Heart left ventricle (tissue), 16 donors: ENCODE measurements at regions not wholly inside any gene's neighbourhood (a gene's known extent, or its start where the extent isn't known, plus 50 kb on each side); places are given as distances from the start of the nearest gene placed in this dataset.

Experiments used
- ATAC-seq, 4 donors: fragments of 200-7000 bp; cut with Tn5 transposase; one replicate each; pipeline ENCODE4 v1.9.1; 2020 to 2022; ENCODE audit warnings: moderate library complexity in 4 of 4, mild to moderate bottlenecking in 3 of 4, moderate number of reproducible peaks in 1 of 4
- DNase-seq, 5 donors: peaks; one replicate each; pipeline ENCODE4 v3.0.0-alpha.2; 2020
- H3K27ac ChIP-seq, 12 donors: fragments of 200-600 bp; sonication (generic) in 4 of 12; one replicate each; pipeline versions ENCODE4 v1.5.0 to v1.8.0; 2016 to 2022; ENCODE audit warnings: mild to moderate bottlenecking in 2 of 12
- H3K27me3 ChIP-seq, 9 donors: fragments of 200-600 bp; sonication (generic) in 2 of 9; one replicate each; pipeline versions ENCODE4 v1.5.1 to v1.8.0; 2016 to 2022; ENCODE audit warnings: mild to moderate bottlenecking in 3 of 9
- H3K36me3 ChIP-seq, 9 donors: fragments of 200-600 bp; sonication (generic) in 2 of 9; one replicate each; pipeline versions ENCODE4 v1.5.0 to v1.8.0; 2018 to 2022; ENCODE audit warnings: mild to moderate bottlenecking in 2 of 9
- H3K4me1 ChIP-seq, 12 donors: fragments of 200-600 bp; sonication (generic) in 4 of 12; one replicate each; pipeline versions ENCODE4 v1.5.0 to v1.8.0; 2016 to 2022; ENCODE audit warnings: mild to moderate bottlenecking in 3 of 12
- H3K4me3 ChIP-seq, 12 donors: fragments of 200-600 bp; sonication (generic) in 4 of 12; one replicate each; pipeline versions ENCODE4 v1.5.0 to v1.8.0; 2017 to 2022; ENCODE audit warnings: mild to moderate bottlenecking in 9 of 12, moderate library complexity in 4 of 12
- H3K9me3 ChIP-seq, 12 donors: fragments of 200-600 bp; sonication (generic) in 4 of 12; one replicate each; pipeline versions ENCODE4 v1.5.0 to v1.8.0; 2016 to 2022; ENCODE audit warnings: mild to moderate bottlenecking in 1 of 12
- POLR2A ChIP-seq, 2 donors: fragments of 450-650 bp; IDR thresholded peaks; one replicate each; pipeline ENCODE4 v1.6.1; 2017; ENCODE audit warnings: antibody characterized with exemption in 2 of 2, mild to moderate bottlenecking in 2 of 2, moderate library complexity in 2 of 2
- WGBS, 4 donors: extraction: QIAGEN DNeasy Blood & Tissue Kit in 2 of 4; methylation state at CpG; one replicate each; pipeline versions ENCODE4 v1.1.5 to v1.1.7; 2013 to 2018; 5-methylcytosine and 5-hydroxymethylcytosine counted together
- intact Hi-C, 10 donors: fragments of 100-400 bp; cut with DNase I; formaldehyde crosslinking; loops; one replicate each; pipeline versions ENCODE4 v1.11.1 to v1.14.2; 2022
- TF ChIP-seq, protein P1 (sequence below), 12 donors: fragments of 200-600 bp; sonication (generic) in 4 of 12; IDR thresholded peaks; one replicate each; pipeline versions ENCODE4 v1.5.0 to v1.8.0; 2018 to 2022; ENCODE audit warnings: antibody characterized with exemption in 12 of 12, mild to moderate bottlenecking in 5 of 12
- donor health status: ischemic (EF 13 %, LVEDD 7.1; RV severe dilation, severe dysfunction).
- donor health status: healthy with polysubstance abuse.
- donor health status: DM: no; HTN: yes; CAD: no.
- donor health status: DM: no; HTN: no; CAD: no.
- donor health status: ischemic (EF 25% LVEDD 6.9; RV normal size, moderate dysfunction).
- donor health status: ischemic (EF 25% LVEDD 5.7; RV mildly dilated, moderate dysfunction).
- donor health status: healthy.
- donor health status: DM: yes; HTN: yes; CAD: no.
- donor health status: ischemic (EF 35%, LVEDD 5.7; RV mildly dilated, moderate dysfunction).
- donor health status: nonischemic (EF 11% LVEDD 7.7; RV severe dilation, severe dysfunction).
- donor health status: DM: yes; HTN: yes; CAD: no.
- donor health status: PGD.
- donor health status: ischemic (EF 29% LVEDD 5.4; RV normal size, mild dysfunction).
- donor health status: nonischemic (EF 23%, LVEDD 6.1; RV moderate dilation, normal function).

DNA sequence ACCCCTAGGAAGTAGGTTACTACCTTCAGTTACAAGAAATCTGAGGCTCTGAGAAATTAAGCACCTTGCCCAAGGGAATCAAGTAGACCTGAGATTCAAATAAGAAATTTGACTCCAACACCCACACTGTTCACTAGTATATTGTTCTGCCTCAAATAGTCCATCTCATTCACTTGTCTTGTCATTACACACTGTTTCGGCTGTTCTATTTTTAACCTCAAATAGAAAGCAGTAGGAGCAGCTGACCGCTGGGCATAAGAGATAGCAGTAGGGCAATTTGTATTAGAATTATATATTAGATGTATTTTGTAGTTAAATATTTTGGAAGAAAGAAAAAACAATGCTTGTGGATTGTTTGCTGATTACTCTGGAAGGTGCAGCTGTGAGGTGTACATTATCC, 185.1 kb downstream of the INHBA start:
- intact Hi-C loops: no loop called here
- Histone ChIP-seq H3K4me3 (no peak overlapping the region), H3K9me3 (peaks cover 0 to 3% (median 0%) of the 10 kb centered on the region in 12 donors), H3K27ac (peak overlapping the region in 1 of 12 donors; percentile 30), H3K36me3 (no peaks in the 10 kb centered on the region), H3K4me1 (peaks cover 0 to 4% (median 0%) of the 10 kb centered on the region in 12 donors), H3K27me3 (no peaks in the 10 kb centered on the region)
- no peak for DNase-seq
- 42 to 56% (median 50%) methylated on average over 2 of the region's 2 CpGs for WGBS, 4 donors
- peak in 3 of 4 donors; percentile 56 to 68 (median 62) for ATAC-seq
- TF ChIP-seq, protein P1, sequence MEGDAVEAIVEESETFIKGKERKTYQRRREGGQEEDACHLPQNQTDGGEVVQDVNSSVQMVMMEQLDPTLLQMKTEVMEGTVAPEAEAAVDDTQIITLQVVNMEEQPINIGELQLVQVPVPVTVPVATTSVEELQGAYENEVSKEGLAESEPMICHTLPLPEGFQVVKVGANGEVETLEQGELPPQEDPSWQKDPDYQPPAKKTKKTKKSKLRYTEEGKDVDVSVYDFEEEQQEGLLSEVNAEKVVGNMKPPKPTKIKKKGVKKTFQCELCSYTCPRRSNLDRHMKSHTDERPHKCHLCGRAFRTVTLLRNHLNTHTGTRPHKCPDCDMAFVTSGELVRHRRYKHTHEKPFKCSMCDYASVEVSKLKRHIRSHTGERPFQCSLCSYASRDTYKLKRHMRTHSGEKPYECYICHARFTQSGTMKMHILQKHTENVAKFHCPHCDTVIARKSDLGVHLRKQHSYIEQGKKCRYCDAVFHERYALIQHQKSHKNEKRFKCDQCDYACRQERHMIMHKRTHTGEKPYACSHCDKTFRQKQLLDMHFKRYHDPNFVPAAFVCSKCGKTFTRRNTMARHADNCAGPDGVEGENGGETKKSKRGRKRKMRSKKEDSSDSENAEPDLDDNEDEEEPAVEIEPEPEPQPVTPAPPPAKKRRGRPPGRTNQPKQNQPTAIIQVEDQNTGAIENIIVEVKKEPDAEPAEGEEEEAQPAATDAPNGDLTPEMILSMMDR (IDR thresholded peaks at IDR 0.05): no peak
- TF ChIP-seq POLR2A (IDR thresholded peaks at IDR 0.05): no peak

DNA sequence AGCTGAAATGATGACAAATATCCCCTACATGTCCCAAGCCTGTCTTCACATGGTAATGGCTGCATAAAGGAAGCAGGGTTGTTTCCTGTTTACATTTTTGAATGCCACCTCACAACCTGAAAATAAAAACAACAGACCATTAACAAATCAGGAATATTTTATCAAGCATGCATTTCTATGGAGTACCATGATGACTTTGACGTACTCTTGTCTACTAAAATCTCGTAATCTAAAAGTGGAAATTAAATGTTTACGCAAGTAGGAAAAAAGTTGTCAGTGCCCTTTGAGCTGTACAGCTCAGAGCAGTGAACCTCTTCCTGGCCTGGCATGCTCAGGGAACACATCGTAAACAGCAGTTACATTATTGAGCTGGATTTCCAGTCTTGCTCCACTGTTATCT, 194.1 kb downstream of the INHBA start:
- 71 to 75% (median 73%) methylated on average over 4 of the region's 4 CpGs for WGBS, 4 donors
- Histone ChIP-seq H3K4me1 (no peaks in the 10 kb centered on the region), H3K27me3 (no peaks in the 10 kb centered on the region), H3K4me3 (no peak overlapping the region), H3K9me3 (no peaks in the 10 kb centered on the region), H3K36me3 (no peaks in the 10 kb centered on the region), H3K27ac (no peak overlapping the region)
- intact Hi-C loops: no loop called here
- DNase-seq (no peak), ATAC-seq (no peak)
- TF ChIP-seq, protein P1 (IDR thresholded peaks at IDR 0.05): no peak
- no peak for TF ChIP-seq POLR2A (IDR thresholded peaks at IDR 0.05)

DNA sequence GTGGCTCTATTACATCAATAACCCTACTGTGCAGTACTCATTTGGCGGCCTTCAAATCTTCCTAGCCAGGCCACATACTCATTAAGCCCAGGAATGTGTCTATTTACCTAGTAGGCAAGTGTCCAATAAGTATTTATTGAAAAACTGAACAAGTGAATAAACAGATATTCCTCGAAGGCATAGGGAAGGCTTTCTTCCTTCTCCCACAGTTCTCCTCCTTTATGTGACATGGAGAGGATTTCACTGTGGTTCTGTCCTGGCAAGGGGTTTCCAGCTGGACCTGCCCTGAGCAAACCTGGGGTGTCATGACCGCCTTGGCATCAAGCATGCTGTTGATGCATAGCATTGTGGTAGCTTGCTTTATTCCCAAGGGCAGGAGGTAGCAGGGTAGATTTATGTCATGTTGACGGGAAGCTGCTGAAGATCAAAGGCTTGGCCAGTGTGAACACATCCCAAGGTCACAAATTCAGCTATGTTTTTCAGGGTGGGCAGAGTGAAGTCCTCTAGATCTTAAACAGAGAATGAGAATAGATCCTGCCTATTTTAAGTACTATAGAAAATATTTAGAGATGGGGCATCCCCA, 195.1 kb downstream of the INHBA start:
- intact Hi-C loops: no loop called here
- 80 to 87% (median 84%) methylated on average over 3 to 4 of the region's 4 CpGs for WGBS, 4 donors
- no peaks in the 10 kb centered on the region for H3K9me3 ChIP-seq
- DNase-seq (no peak), ATAC-seq (no peak)
- no peak overlapping the region for H3K4me3 ChIP-seq
- H3K36me3 ChIP-seq: no peaks in the 10 kb centered on the region
- H3K4me1 ChIP-seq: no peaks in the 10 kb centered on the region
- TF ChIP-seq, protein P1 (IDR thresholded peaks at IDR 0.05): no peak
- no peak for TF ChIP-seq POLR2A (IDR thresholded peaks at IDR 0.05)
- H3K27ac ChIP-seq: no peak overlapping the region
- no peaks in the 10 kb centered on the region for H3K27me3 ChIP-seq

DNA sequence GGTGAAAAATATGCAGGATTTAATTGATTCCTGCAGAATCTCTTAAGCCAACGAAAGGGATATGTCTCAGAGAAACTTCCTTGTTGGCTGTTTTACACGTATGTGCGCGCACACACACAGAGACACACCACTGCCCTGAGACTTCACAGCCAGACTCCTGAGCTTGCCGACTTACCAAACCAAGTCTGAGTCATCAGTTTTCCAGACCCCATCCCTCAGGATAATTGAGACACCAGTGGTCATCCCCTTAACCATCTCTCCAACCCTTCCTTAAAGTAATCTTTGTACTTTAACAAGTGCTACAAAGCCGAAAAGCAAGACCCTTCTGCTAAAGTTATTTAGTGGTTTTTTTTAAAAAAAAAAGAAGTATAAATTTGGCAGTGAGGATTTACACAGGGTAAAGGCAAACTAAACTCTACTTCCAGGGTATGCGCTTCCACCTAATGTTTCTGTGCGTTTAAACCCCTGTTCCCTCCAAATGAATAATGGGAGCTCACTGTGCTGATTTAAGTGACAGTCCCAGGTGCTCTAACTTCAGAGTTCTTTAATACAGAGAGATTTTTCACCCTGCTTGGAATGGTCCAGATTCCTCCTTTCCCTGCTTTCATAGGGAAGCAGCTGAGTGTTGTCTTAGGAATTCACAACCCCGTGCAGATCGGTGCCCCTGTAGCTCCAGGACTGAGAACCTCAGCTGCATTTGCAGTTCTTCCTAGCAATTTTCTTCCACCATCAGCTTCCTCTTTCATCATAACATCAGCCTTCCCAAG, 198.5 kb downstream of the INHBA start:
- TF ChIP-seq, protein P1 (IDR thresholded peaks at IDR 0.05): no peak
- no peak for TF ChIP-seq POLR2A (IDR thresholded peaks at IDR 0.05)
- DNase-seq (no peak), ATAC-seq (no peak)
- WGBS, 4 donors: 84 to 89% (median 88%) methylated on average over 10 of the region's 10 CpGs
- H3K9me3 ChIP-seq: no peaks in the 10 kb centered on the region
- H3K27me3 ChIP-seq: no peaks in the 10 kb centered on the region
- no peaks in the 10 kb centered on the region for H3K36me3 ChIP-seq
- H3K4me3 ChIP-seq: no peak overlapping the region
- intact Hi-C loops: no loop called here
- H3K27ac ChIP-seq: no peak overlapping the region
- H3K4me1 ChIP-seq: no peaks in the 10 kb centered on the region
